ENCODE measurements at regions not wholly inside any gene's neighbourhood (a gene's known extent, or its start where the extent isn't known, plus 50 kb on each side); places are given as distances from the start of the nearest gene placed in this dataset.

GRCh38 chr5:93158841-93159240 lies 422.2 kb downstream of the NR2F1-AS1 start:
- TF ChIP-seq CTCF (conservative IDR thresholded peaks at IDR 0.05) (no peak), ZFX (IDR thresholded peaks at IDR 0.05) (no peak)
